DOHH2 (cell line): ENCODE measurements at regions not wholly inside any gene's neighbourhood (a gene's known extent, or its start where the extent isn't known, plus 50 kb on each side); places are given as distances from the start of the nearest gene placed in this dataset.

ENCODE experiments used
- H3F3A ChIP-seq: fragments of 200-600 bp; sonication (generic), shearing (Covaris generic); 2 replicates; pipeline ENCODE4 v1.6.0; 2016; ENCODE audit warnings: antibody characterized with exemption, mild to moderate bottlenecking; ENCODE audit not compliant: control insufficient read depth, insufficient read depth
- H3K27ac ChIP-seq: fragments of 200-600 bp; sonication (generic); 2 replicates; pipeline ENCODE4 v1.5.1; 2014; ENCODE audit warnings: low read depth, mild to moderate bottlenecking, low read length, moderate library complexity
- H3K27me3 ChIP-seq: fragments of 200-600 bp; sonication (generic); 2 replicates; pipeline ENCODE4 v1.6.1; 2014; ENCODE audit warnings: mild to moderate bottlenecking, low read length, mixed read lengths; ENCODE audit not compliant: control insufficient read depth
- H3K36me3 ChIP-seq: fragments of 200-600 bp; sonication (generic); 2 replicates; pipeline ENCODE4 v1.6.1; 2014; ENCODE audit warnings: mild to moderate bottlenecking, low read length, moderate library complexity, mixed read lengths; ENCODE audit not compliant: control insufficient read depth
- H3K4me1 ChIP-seq: fragments of 200-600 bp; sonication (generic); 2 replicates; pipeline ENCODE4 v1.6.1; 2014; ENCODE audit warnings: mild to moderate bottlenecking, low read length, mixed read lengths; ENCODE audit not compliant: control insufficient read depth
- H3K4me2 ChIP-seq: fragments of 200-600 bp; sonication (generic); 2 replicates; pipeline ENCODE4 v1.6.0; 2014; ENCODE audit warnings: mild to moderate bottlenecking, low read length, moderate library complexity
- H3K4me3 ChIP-seq: fragments of 200-600 bp; sonication (generic); 2 replicates; pipeline ENCODE4 v1.5.1; 2014; ENCODE audit warnings: mild to moderate bottlenecking, low read length, mixed read lengths
- H3K79me2 ChIP-seq: fragments of 200-600 bp; sonication (generic); 2 replicates; pipeline ENCODE4 v1.6.1; 2014; ENCODE audit warnings: mild to moderate bottlenecking, low read length, mixed read lengths; ENCODE audit not compliant: control insufficient read depth
- H3K9me2 ChIP-seq: fragments of 200-600 bp; sonication (generic); replicated peaks from 2 replicates; pipeline ENCODE4 v1.6.1; 2014; ENCODE audit warnings: mild to moderate bottlenecking, low read length, mixed read lengths; ENCODE audit not compliant: control insufficient read depth
- H3K9me3 ChIP-seq: fragments of 200-600 bp; sonication (generic); 2 replicates; pipeline ENCODE4 v1.6.1; 2014; ENCODE audit warnings: antibody characterized with exemption, low read length, mixed read lengths; ENCODE audit not compliant: control insufficient read depth, insufficient read depth
- H4K20me1 ChIP-seq: fragments of 200-600 bp; sonication (generic); 2 replicates; pipeline ENCODE4 v1.6.0; 2014; ENCODE audit warnings: low read depth, mild to moderate bottlenecking, antibody characterized with exemption, low read length, moderate library complexity; ENCODE audit not compliant: control insufficient read depth, insufficient read depth
- EZH2phosphoT487 ChIP-seq: fragments of 200-600 bp; sonication (generic); IDR thresholded peaks from 2 replicates; pipeline ENCODE4 v1.6.1; 2017; ENCODE audit warnings: borderline replicate concordance, mild to moderate bottlenecking, antibody characterized with exemption, low read length, moderate library complexity, mixed read lengths
- TF ChIP-seq, protein P1 (sequence below): fragments of 200-600 bp; sonication (generic); IDR thresholded peaks from one replicate; pipeline ENCODE4 v1.5.1; 2014; ENCODE audit warnings: antibody characterized with exemption, mild to moderate bottlenecking, low read depth, low read length; ENCODE audit not compliant: poor library complexity, severe bottlenecking

DNA sequence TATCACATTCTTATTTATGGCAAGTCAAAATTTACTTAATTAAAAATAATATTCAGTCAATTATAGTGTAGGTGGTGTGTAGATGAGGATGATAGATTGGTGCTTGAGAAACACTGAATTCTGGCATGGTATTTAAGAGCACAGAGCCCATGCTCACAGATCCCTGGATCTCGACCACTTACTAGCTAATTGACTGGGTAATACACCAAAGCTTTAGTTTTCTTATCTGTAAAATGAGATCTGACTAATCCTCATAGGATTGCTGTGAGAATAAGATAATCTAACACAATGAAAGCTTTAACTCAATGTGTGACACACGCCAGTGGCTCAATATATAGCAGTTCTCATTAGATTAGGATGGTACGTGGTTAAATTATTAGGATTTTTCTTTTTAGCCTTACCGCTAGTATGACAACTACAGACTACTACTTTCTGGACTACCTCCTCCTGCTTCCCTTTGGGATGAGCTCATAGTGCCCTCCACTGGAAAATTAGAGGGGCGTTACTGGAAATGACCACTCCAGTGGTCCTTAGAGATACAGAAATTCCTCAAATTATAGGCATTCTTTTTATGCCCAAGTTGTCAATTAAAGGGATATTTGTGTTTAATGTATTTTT lies 482.8 kb upstream of the TBX3 start:
- H3K79me2 ChIP-seq, result no peaks in the 10 kb centered on the region
- H3K4me2 ChIP-seq, result no peak overlapping the region
- no peaks in the 10 kb centered on the region for H3K9me3 ChIP-seq
- no peaks in the 10 kb centered on the region for H3F3A ChIP-seq
- TF ChIP-seq, protein P1, sequence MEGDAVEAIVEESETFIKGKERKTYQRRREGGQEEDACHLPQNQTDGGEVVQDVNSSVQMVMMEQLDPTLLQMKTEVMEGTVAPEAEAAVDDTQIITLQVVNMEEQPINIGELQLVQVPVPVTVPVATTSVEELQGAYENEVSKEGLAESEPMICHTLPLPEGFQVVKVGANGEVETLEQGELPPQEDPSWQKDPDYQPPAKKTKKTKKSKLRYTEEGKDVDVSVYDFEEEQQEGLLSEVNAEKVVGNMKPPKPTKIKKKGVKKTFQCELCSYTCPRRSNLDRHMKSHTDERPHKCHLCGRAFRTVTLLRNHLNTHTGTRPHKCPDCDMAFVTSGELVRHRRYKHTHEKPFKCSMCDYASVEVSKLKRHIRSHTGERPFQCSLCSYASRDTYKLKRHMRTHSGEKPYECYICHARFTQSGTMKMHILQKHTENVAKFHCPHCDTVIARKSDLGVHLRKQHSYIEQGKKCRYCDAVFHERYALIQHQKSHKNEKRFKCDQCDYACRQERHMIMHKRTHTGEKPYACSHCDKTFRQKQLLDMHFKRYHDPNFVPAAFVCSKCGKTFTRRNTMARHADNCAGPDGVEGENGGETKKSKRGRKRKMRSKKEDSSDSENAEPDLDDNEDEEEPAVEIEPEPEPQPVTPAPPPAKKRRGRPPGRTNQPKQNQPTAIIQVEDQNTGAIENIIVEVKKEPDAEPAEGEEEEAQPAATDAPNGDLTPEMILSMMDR, result no peak
- no peak for TF ChIP-seq EZH2phosphoT487
- no peaks in the 10 kb centered on the region for H3K27me3 ChIP-seq
- H3K4me3 ChIP-seq, result no peak overlapping the region
- H3K9me2 ChIP-seq, result no peaks in the 10 kb centered on the region
- no peak overlapping the region for H3K27ac ChIP-seq
- no peaks in the 10 kb centered on the region for H4K20me1 ChIP-seq
- H3K4me1 ChIP-seq, result no peaks in the 10 kb centered on the region
- H3K36me3 ChIP-seq, result no peaks in the 10 kb centered on the region

DNA sequence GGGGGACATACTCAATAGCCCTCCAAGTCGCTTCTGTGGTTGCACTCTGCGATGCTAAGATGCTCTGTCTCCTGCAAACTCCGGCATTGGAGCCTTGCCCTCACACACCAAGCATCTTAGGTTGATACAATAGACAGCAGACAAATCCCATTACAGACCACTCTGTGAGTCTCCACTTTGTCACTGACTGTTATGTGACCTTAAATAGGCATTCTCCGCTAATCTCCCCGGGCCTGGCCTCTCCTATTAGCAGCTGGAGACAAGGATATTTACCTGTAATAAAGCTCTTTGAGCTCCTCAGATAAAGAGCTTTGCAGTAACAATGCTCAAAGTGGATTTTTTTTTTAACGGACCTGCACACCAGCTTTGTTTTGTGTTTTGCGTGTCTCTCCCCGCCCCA lies 479.7 kb upstream of the TBX3 start:
- Histone ChIP-seq H3K9me3 (no peaks in the 10 kb centered on the region), H3K4me2 (no peak overlapping the region), H3K4me1 (no peaks in the 10 kb centered on the region), H3F3A (no peaks in the 10 kb centered on the region), H3K36me3 (no peaks in the 10 kb centered on the region), H3K27ac (no peak overlapping the region), H3K9me2 (no peaks in the 10 kb centered on the region), H3K27me3 (no peaks in the 10 kb centered on the region), H3K79me2 (no peaks in the 10 kb centered on the region), H3K4me3 (no peak overlapping the region), H4K20me1 (no peaks in the 10 kb centered on the region)
- TF ChIP-seq, protein P1, result no peak
- TF ChIP-seq EZH2phosphoT487, result no peak

DNA sequence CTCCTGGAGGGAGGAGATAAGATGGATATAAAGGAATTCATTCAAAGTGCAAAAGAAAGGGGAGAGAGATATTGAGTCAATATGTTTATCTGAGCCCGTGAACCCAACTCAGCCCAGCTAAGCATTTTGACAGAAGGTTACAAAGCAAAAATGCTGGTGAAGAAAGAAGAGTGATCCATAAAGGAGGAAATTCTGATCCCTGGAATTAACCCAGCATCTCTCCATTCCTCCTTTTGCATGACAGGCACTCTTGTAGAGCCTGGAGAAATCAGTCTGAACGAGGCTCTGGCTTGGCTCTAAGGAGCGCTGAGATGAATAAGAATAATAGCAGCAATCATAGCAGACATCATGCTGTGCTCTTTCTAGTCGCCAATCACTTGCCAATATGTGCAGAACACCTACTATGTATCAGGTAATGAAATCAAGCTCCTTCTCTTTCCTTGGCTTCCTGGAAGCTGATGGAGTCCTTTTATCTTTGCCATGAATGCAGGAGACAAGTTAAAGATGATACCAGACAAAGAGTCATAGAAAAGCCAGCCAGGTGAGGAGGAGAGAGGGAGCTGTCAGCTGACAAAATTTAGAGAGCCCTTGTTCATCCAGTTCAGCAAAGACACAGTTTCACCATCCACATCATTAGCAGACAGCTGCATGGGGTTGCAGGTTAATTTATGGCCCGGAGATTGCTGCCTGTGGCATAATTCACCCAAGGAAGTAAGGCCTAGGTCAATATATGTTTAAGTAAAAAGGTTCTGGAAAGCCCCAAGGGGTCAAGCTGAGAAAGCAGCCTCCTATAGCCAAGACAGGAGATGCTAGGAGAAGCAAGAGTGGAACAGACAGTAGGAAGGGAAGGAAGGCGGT lies 476.5 kb upstream of the TBX3 start:
- Histone ChIP-seq H3K4me2 (no peak overlapping the region), H3F3A (no peaks in the 10 kb centered on the region), H3K4me1 (no peaks in the 10 kb centered on the region), H3K36me3 (no peaks in the 10 kb centered on the region), H4K20me1 (no peaks in the 10 kb centered on the region), H3K27me3 (no peaks in the 10 kb centered on the region), H3K9me3 (no peaks in the 10 kb centered on the region), H3K9me2 (no peaks in the 10 kb centered on the region), H3K79me2 (no peaks in the 10 kb centered on the region), H3K4me3 (no peak overlapping the region), H3K27ac (no peak overlapping the region)
- TF ChIP-seq, protein P1, result no peak
- no peak for TF ChIP-seq EZH2phosphoT487
